ENCODE measurements at regions not wholly inside any gene's neighbourhood (a gene's known extent, or its start where the extent isn't known, plus 50 kb on each side); places are given as distances from the start of the nearest gene placed in this dataset.

- ChIA-PET POLR2A (no interaction called here), CTCF (no interaction called here)
- TF ChIP-seq CTCF (IDR thresholded peaks at IDR 0.05; ENCODE audit: insufficient read depth, low read length, missing control alignments), result no peak
- no peak for DNase-seq (ENCODE audit: low read depth, low spot score)
- H3K4me3 ChIP-seq (ENCODE audit: low read depth, low read length), result no peak overlapping the region
Measured at GRCh38 chr2:20520128-20520527, 73.3 kb downstream of the RHOB start.

DNA sequence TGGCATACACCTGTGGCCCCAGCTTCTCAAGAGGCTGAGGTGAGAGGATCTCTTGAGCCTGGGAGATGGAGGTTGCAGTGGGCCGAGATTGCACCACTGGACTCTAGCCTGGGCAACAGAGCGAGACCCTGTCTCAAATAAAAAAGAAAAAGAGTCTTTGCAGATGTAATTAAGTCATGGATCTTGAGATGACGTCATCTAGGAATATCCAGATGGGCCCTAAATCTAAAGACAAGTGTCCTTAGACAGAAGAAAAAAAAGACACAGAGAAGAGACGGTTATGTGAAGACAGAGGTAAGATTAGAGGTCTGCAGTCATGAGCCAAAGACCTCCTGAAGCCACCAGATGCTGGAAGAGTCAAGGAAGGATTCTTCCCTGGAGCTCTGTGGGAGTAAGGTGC is 74.3 kb downstream of the RHOB start:
- no peak for TF ChIP-seq CTCF (IDR thresholded peaks at IDR 0.05; ENCODE audit: insufficient read depth, low read length, missing control alignments)
- POLR2A ChIA-PET, result interaction anchor here (2.1 kb wide), 1 partner anchor 74 kb away, joined by 5 read pairs; the partner anchor contains the start of gene RHOB
- no peak for DNase-seq (ENCODE audit: low read depth, low spot score)
- CTCF ChIA-PET, result interaction anchor here (1.2 kb wide), 1 partner anchor 130 kb away, joined by 3 read pairs; the partner anchor contains the start of gene HS1BP3
- no peak overlapping the region for H3K4me3 ChIP-seq (ENCODE audit: low read depth, low read length)

GRCh38 chr2:20521682-20522189 is 74.9 kb downstream of the RHOB start:
- DNase-seq (ENCODE audit: low read depth, low spot score), result no peak
- POLR2A ChIA-PET, result interaction anchor here (2.1 kb wide), 1 partner anchor 75 kb away, joined by 5 read pairs; the partner anchor contains the start of gene RHOB
- TF ChIP-seq CTCF (IDR thresholded peaks at IDR 0.05; ENCODE audit: insufficient read depth, low read length, missing control alignments), result no peak
- CTCF ChIA-PET, result interaction anchor here (1.2 kb wide), 1 partner anchor 129 kb away, joined by 3 read pairs; the partner anchor contains the start of gene HS1BP3
- no peak overlapping the region for H3K4me3 ChIP-seq (ENCODE audit: low read depth, low read length)

DNA sequence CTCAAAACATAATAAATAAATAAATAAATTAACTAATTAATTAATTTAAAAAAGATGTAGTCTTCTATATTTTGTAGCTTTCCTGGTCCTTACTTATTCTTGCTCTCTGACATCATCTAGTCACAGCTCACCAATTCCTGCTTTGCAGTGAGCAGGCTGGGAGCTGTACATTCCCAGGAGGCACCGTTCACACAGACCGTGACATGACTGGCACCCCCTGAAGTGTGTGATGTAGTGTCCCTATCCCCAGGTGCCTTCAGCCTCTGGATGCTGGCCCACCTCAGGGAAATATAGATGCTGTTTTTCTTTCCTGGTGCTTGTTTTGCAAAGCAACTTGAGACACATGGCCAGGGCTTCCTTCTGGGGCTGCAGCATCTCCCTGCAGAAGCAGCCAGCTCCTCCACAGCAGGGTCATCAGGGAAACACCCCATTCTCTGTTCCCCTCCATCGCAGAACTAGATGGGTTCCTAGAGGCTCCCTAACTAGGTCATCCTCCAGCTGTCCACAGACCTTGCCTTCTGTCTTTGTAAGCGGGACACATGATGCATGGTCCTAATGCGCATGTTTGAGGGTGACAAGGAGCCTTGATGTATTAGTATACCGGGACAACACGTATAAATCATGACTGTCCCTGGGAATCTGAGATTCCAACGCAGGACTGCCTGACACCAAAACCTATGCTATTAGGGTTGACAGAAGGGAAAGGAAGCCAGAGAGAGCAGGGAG is 76.4 kb downstream of the RHOB start:
- ChIA-PET CTCF (interaction anchor here (0.9 to 1.0 kb wide), 2 partner anchors 17 to 112 kb away, joined by 3 read pairs; no protein-coding TSS in a partner anchor), POLR2A (interaction anchor here (0.7 to 2.1 kb wide), 3 partner anchors 75 to 76 kb away, joined by 3 to 5 read pairs (median 4); partner anchors contain the start of gene RHOB)
- no peak for DNase-seq (ENCODE audit: low read depth, low spot score)
- H3K4me3 ChIP-seq (ENCODE audit: low read depth, low read length), result no peak overlapping the region
- TF ChIP-seq CTCF (IDR thresholded peaks at IDR 0.05; ENCODE audit: insufficient read depth, low read length, missing control alignments), result no peak

DNA sequence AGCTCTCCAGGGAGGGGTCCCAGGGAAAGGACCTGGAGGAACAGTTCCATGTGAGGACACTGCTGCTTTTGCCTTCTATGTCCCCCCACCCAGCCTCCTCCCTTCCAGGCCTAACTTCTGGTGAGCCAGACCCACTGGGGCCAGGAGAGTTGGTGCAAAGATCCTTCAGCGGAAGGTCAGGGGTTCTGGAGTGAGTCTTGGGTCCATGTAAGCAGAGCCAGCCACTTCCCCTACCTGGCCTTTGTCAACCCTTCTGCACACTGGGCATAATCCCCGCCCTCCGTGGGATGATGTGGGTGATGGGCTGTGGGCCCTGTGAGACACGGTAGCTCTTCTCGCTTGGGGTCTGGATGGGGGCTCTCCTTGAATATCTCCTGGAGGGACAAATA is 76.9 kb downstream of the RHOB start:
- CTCF ChIA-PET, result interaction anchor here (0.9 kb wide), 1 partner anchor 17 kb away, joined by 3 read pairs; no protein-coding TSS in a partner anchor
- TF ChIP-seq CTCF (IDR thresholded peaks at IDR 0.05; ENCODE audit: insufficient read depth, low read length, missing control alignments), result no peak
- DNase-seq (ENCODE audit: low read depth, low spot score), result no peak
- no peak overlapping the region for H3K4me3 ChIP-seq (ENCODE audit: low read depth, low read length)
- POLR2A ChIA-PET, result interaction anchor here (0.7 to 1.0 kb wide), 2 partner anchors 76 to 77 kb away, joined by 3 to 4 read pairs; partner anchors contain the start of gene RHOB

DNA sequence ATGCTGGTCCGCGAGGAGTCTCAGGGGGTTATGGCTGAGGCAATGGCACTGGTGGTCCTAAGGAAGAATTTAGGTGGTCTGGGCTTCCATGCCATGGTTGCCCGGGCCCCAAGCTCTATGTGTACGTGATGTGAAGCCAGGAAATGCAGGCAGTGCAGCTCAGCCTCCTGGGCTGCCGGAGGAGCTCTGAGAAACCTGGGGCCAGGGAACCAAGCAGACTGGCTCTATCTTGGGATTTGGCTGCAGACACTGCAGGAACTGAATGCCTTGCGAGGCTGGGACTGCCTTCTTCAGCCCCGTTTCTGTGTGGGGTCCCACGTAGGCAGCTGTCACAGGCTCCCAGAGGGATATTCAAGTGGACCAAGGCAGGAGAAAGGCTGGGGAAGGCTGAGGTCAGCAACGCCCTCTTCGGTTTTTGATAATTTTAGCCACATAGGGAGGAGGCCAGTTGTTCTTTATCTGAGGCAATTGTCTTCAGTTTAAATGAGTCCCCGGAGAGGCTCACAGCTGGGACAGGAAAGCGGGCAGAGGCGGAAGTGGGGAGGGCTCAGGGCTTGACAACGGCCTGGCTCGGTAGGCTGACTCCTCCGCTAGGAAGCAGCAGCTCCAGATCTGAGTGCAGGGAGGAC is 77.7 kb downstream of the RHOB start:
- DNase-seq (ENCODE audit: low read depth, low spot score), result no peak
- TF ChIP-seq CTCF (IDR thresholded peaks at IDR 0.05; ENCODE audit: insufficient read depth, low read length, missing control alignments), result no peak
- H3K4me3 ChIP-seq (ENCODE audit: low read depth, low read length), result no peak overlapping the region
- ChIA-PET POLR2A (interaction anchor here (0.7 to 1.0 kb wide), 2 partner anchors 76 to 78 kb away, joined by 3 to 4 read pairs; partner anchors contain the start of gene RHOB), CTCF (interaction anchor here (0.6 kb wide), 1 partner anchor 167 kb away, joined by 3 read pairs; no protein-coding TSS in a partner anchor)
